MM.1S (cell line): ENCODE measurements at regions not wholly inside any gene's neighbourhood (a gene's known extent, or its start where the extent isn't known, plus 50 kb on each side); places are given as distances from the start of the nearest gene placed in this dataset.

ENCODE experiments used
- DNase-seq: peaks from one replicate; pipeline ENCODE4 v3.0.0-alpha.2; 2015
- H2AFZ ChIP-seq: fragments of 300-600 bp; sonication (generic); 2 replicates; pipeline ENCODE4 v1.6.0; 2016; ENCODE audit warnings: antibody characterized with exemption, low read length
- H3F3A ChIP-seq: fragments of 300-600 bp; sonication (generic); 2 replicates; pipeline ENCODE4 v1.6.1; 2016; ENCODE audit warnings: mild to moderate bottlenecking, antibody characterized with exemption, low read length, moderate library complexity, mixed read lengths; ENCODE audit not compliant: insufficient read depth
- H3K27ac ChIP-seq: fragments of 300-600 bp; sonication (generic); 2 replicates; pipeline ENCODE4 v1.5.1; 2016; ENCODE audit warnings: mild to moderate bottlenecking, low read length
- H3K27me3 ChIP-seq: fragments of 300-600 bp; sonication (generic); replicated peaks from 2 replicates; pipeline ENCODE4 v1.6.0; 2016; ENCODE audit warnings: low read length; ENCODE audit not compliant: insufficient read depth
- H3K36me3 ChIP-seq: fragments of 300-600 bp; sonication (generic); replicated peaks from 2 replicates; pipeline ENCODE4 v1.6.1; 2016; ENCODE audit warnings: mild to moderate bottlenecking, low read length, mixed read lengths; ENCODE audit not compliant: insufficient read depth
- H3K4me1 ChIP-seq: fragments of 300-600 bp; sonication (generic); 2 replicates; pipeline ENCODE4 v1.6.1; 2016; ENCODE audit warnings: low read length, mixed read lengths
- H3K4me2 ChIP-seq: fragments of 300-600 bp; sonication (generic); 2 replicates; pipeline ENCODE4 v1.6.0; 2016; ENCODE audit warnings: low read depth, low read length
- H3K4me3 ChIP-seq: fragments of 300-600 bp; sonication (generic); 2 replicates; pipeline ENCODE4 v1.5.1; 2016; ENCODE audit warnings: low read length, mixed read lengths
- H3K79me2 ChIP-seq: fragments of 300-600 bp; sonication (generic); 2 replicates; pipeline ENCODE4 v1.6.1; 2016; ENCODE audit warnings: mixed run types, low read length, mixed read lengths
- H3K9ac ChIP-seq: fragments of 300-600 bp; sonication (generic); 2 replicates; pipeline ENCODE4 v1.6.1; 2016; ENCODE audit warnings: low read length, mixed read lengths
- H3K9me2 ChIP-seq: fragments of 300-600 bp; sonication (generic); replicated peaks from 2 replicates; pipeline ENCODE4 v1.6.1; 2016; ENCODE audit warnings: mild to moderate bottlenecking, low read length, mixed read lengths; ENCODE audit not compliant: insufficient read depth
- H3K9me3 ChIP-seq: fragments of 300-600 bp; sonication (generic); replicated peaks from 2 replicates; pipeline ENCODE4 v1.6.1; 2016; ENCODE audit warnings: mild to moderate bottlenecking, low read length, mixed read lengths; ENCODE audit not compliant: insufficient read depth
- H4K20me1 ChIP-seq: fragments of 300-600 bp; sonication (generic); 2 replicates; pipeline ENCODE4 v1.6.1; 2016; ENCODE audit warnings: mild to moderate bottlenecking, low read length, moderate library complexity, mixed read lengths; ENCODE audit not compliant: insufficient read depth
- CTCF ChIP-seq: fragments of 300-600 bp; sonication (generic); IDR thresholded peaks from 2 replicates; pipeline ENCODE4 v1.5.1; 2016; ENCODE audit warnings: antibody characterized with exemption, low read length, mixed read lengths
- EZH2 ChIP-seq: fragments of 300-600 bp; sonication (generic); optimal IDR thresholded peaks from 2 replicates; pipeline ENCODE3; 2017; ENCODE audit warnings: low read depth, mild to moderate bottlenecking, antibody characterized with exemption, low read length, mixed read lengths
- EZH2phosphoT487 ChIP-seq: fragments of 300-600 bp; sonication (generic); IDR thresholded peaks from 2 replicates; pipeline ENCODE4 v1.6.1; 2018; ENCODE audit warnings: antibody characterized with exemption, low read length

- Histone ChIP-seq H3K27ac (no peak overlapping the region), H4K20me1 (no peaks in the 10 kb centered on the region), H3K36me3 (no peaks in the 10 kb centered on the region), H3F3A (no peaks in the 10 kb centered on the region), H3K4me2 (no peak overlapping the region), H3K9ac (no peak overlapping the region), H3K9me3 (no peaks in the 10 kb centered on the region), H3K4me1 (no peaks in the 10 kb centered on the region), H3K79me2 (no peaks in the 10 kb centered on the region), H3K27me3 (no peaks in the 10 kb centered on the region), H2AFZ (no peak overlapping the region), H3K9me2 (no peaks in the 10 kb centered on the region), H3K4me3 (no peak overlapping the region)
- no peak for DNase-seq
- no peak for TF ChIP-seq CTCF
- no peak for TF ChIP-seq EZH2phosphoT487
- no peak for TF ChIP-seq EZH2
Measured at GRCh38 chr13:84080748-84081530, 198.7 kb upstream of the SLITRK1 start.

GRCh38 chr13:84077271-84077670 is 195.0 kb upstream of the SLITRK1 start:
- no peaks in the 10 kb centered on the region for H3F3A ChIP-seq
- H4K20me1 ChIP-seq: no peaks in the 10 kb centered on the region
- DNase-seq: no peak
- no peaks in the 10 kb centered on the region for H3K9me3 ChIP-seq
- H3K4me2 ChIP-seq: no peak overlapping the region
- H3K27ac ChIP-seq: no peak overlapping the region
- H3K27me3 ChIP-seq: no peaks in the 10 kb centered on the region
- no peak overlapping the region for H3K9ac ChIP-seq
- H3K4me1 ChIP-seq: no peaks in the 10 kb centered on the region
- H3K9me2 ChIP-seq: no peaks in the 10 kb centered on the region
- no peak for TF ChIP-seq EZH2
- TF ChIP-seq EZH2phosphoT487: no peak
- no peak for TF ChIP-seq CTCF
- H3K36me3 ChIP-seq: no peaks in the 10 kb centered on the region
- no peak overlapping the region for H2AFZ ChIP-seq
- H3K4me3 ChIP-seq: no peak overlapping the region
- H3K79me2 ChIP-seq: no peaks in the 10 kb centered on the region

- H2AFZ ChIP-seq: no peak overlapping the region
- no peaks in the 10 kb centered on the region for H4K20me1 ChIP-seq
- no peak overlapping the region for H3K4me3 ChIP-seq
- H3K9me2 ChIP-seq: no peaks in the 10 kb centered on the region
- no peak overlapping the region for H3K9ac ChIP-seq
- H3K4me2 ChIP-seq: no peak overlapping the region
- DNase-seq: peak; percentile 48
- H3F3A ChIP-seq: no peaks in the 10 kb centered on the region
- no peak overlapping the region for H3K27ac ChIP-seq
- no peaks in the 10 kb centered on the region for H3K4me1 ChIP-seq
- H3K79me2 ChIP-seq: no peaks in the 10 kb centered on the region
- H3K36me3 ChIP-seq: no peaks in the 10 kb centered on the region
- TF ChIP-seq EZH2phosphoT487 (no peak), EZH2 (no peak), CTCF (no peak)
- no peaks in the 10 kb centered on the region for H3K27me3 ChIP-seq
- H3K9me3 ChIP-seq: no peaks in the 10 kb centered on the region
Measured at GRCh38 chr13:84076280-84076679, 194.0 kb upstream of the SLITRK1 start.
